Vagina (tissue), 2 donors: ENCODE measurements at regions not wholly inside any gene's neighbourhood (a gene's known extent, or its start where the extent isn't known, plus 50 kb on each side); places are given as distances from the start of the nearest gene placed in this dataset.
A peak's percentile ranks its signal among the peaks of the same experiment; 100 is the strongest.

Experiments used
- DNase-seq, 2 donors: peaks; one replicate each; pipeline ENCODE4 v3.0.0-alpha.2; 2017; ENCODE audit errors: extremely low spot score in 2 of 2
- H3K27ac ChIP-seq: fragments of 200-600 bp; sonication (generic); one replicate; pipeline ENCODE4 v1.5.1; 2019
- H3K27me3 ChIP-seq: fragments of 200-600 bp; sonication (generic); one replicate; pipeline ENCODE4 v1.5.1; 2019
- H3K36me3 ChIP-seq, 2 donors: fragments of 200-600 bp; sonication (generic); one replicate each; pipeline ENCODE4 v1.5.1; 2017 to 2019
- H3K4me1 ChIP-seq: fragments of 200-600 bp; sonication (generic); one replicate; pipeline ENCODE4 v1.5.1; 2019
- H3K4me3 ChIP-seq, 2 donors: fragments of 200-600 bp; sonication (generic); 1 replicate in 1 of 2; 2 replicates in 1 of 2; pipeline ENCODE4 v1.5.1; 2016 to 2019
- H3K9me3 ChIP-seq: fragments of 200-600 bp; sonication (generic); one replicate; pipeline ENCODE4 v1.5.1; 2019
- CTCF ChIP-seq, 3 experiments: fragments of 450-650 bp in 2 of 3; fragments of 200-600 bp in 1 of 3; sonication (generic) in 1 of 3; IDR thresholded peaks; one replicate each; pipeline ENCODE4 v1.5.1; 2017 to 2019; ENCODE audit warnings: antibody characterized with exemption in 3 of 3, mild to moderate bottlenecking in 2 of 3, moderate library complexity in 2 of 3
- POLR2A ChIP-seq, 2 donors: fragments of 450-650 bp; IDR thresholded peaks; one replicate each; pipeline ENCODE4 v1.6.1; 2017; ENCODE audit warnings: antibody characterized with exemption in 2 of 2, mild to moderate bottlenecking in 2 of 2, moderate library complexity in 2 of 2
- POLR2AphosphoS5 ChIP-seq, 2 donors: sonication (generic); formaldehyde crosslinking; IDR thresholded peaks; one replicate each; pipeline ENCODE4 v1.9.0; 2017; ENCODE audit warnings: antibody characterized with exemption in 2 of 2, mild to moderate bottlenecking in 2 of 2, low read depth in 1 of 2; ENCODE audit not compliant: insufficient read depth in 1 of 2
- intact Hi-C: fragments of 100-400 bp; cut with DNase I; formaldehyde crosslinking; loops from one replicate; pipeline ENCODE4 v1.15.1; 2023

GRCh38 chr9:27985714-27986113 is 412.4 kb upstream of the C9orf72 start:
- Histone ChIP-seq H3K4me3 (no peak overlapping the region), H3K27ac (no peak overlapping the region), H3K27me3 (no peaks in the 10 kb centered on the region), H3K9me3 (no peaks in the 10 kb centered on the region), H3K4me1 (no peaks in the 10 kb centered on the region), H3K36me3 (no peaks in the 10 kb centered on the region)
- no peak for DNase-seq
- TF ChIP-seq CTCF (IDR thresholded peaks at IDR 0.05) (no peak), POLR2AphosphoS5 (IDR thresholded peaks at IDR 0.05; ENCODE audit: insufficient read depth in 1 of 2, low read depth in 1 of 2) (no peak)
- intact Hi-C loops = no loop called here

DNA sequence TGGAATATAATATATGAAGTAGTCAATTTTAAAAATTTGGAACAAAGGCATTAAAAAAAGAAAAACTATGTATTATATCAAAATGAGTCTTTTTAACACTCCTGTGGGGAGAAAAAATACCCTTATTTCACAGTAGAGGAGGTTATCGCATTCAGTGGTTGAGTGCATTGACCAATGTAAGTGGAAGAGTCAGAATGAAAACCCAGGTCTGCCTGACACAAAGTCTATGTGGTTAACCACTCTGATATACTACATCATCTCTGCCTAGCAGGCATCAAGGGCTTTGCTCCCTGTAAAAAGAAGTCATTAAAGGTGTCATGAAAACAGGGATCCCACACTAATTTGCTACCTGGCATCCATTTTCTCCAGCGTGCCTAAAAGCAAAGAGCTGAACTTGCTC is 417.2 kb upstream of the C9orf72 start:
- H3K36me3 ChIP-seq = no peaks in the 10 kb centered on the region
- TF ChIP-seq CTCF (IDR thresholded peaks at IDR 0.05) (no peak), POLR2A (IDR thresholded peaks at IDR 0.05) (no peak), POLR2AphosphoS5 (IDR thresholded peaks at IDR 0.05; ENCODE audit: insufficient read depth in 1 of 2, low read depth in 1 of 2) (no peak)
- H3K4me1 ChIP-seq = no peaks in the 10 kb centered on the region
- no peak overlapping the region for H3K27ac ChIP-seq
- no peak overlapping the region for H3K4me3 ChIP-seq
- no peaks in the 10 kb centered on the region for H3K27me3 ChIP-seq
- intact Hi-C loops = no loop called here
- no peaks in the 10 kb centered on the region for H3K9me3 ChIP-seq
- no peak for DNase-seq

DNA sequence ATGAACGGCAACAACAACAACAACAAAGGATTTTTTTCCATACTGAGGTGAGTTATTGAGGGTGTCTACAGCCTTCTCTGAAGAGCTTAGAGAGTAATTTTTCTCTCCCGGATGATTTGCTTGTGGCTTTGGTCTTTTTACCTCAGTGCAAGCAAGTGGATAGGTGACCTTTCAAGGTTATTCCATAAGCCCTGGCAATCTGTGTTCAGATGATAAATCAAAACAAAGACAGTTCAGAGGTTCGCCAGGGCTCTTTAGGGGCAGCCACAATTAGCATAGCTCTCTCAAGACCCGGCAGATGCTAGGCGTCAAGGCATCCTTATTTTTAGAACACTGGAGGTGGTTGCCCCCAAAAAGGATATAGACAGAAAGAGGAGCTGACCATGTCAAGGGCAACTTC is 417.9 kb upstream of the C9orf72 start:
- H3K27ac ChIP-seq = no peak overlapping the region
- intact Hi-C loops = no loop called here
- DNase-seq = no peak

DNA sequence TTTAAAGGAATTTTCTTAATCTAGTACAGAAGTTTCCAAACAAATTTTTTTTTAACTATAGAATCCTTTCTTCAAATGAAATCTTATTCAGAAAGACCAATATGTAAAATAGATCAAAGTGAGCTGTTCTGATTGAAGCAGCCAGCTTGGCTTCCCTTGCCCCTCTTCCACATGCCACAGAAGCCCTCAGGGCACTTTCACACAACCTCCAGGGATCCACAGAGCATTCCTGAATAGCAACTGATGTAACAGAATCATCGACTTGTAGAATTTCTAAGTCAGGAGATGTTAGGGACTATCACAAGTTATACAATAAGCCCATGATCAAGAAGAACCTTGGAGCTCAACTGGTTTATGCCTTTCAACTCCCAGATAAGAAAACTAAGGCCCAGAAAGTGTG is 427.8 kb upstream of the C9orf72 start:
- TF ChIP-seq CTCF (IDR thresholded peaks at IDR 0.05) (no peak), POLR2AphosphoS5 (IDR thresholded peaks at IDR 0.05; ENCODE audit: insufficient read depth in 1 of 2, low read depth in 1 of 2) (no peak), POLR2A (IDR thresholded peaks at IDR 0.05) (no peak)
- H3K36me3 ChIP-seq = no peaks in the 10 kb centered on the region
- intact Hi-C loops = no loop called here

More for the DNA sequence above, 417.9 kb upstream of the C9orf72 start:
- H3K4me3 ChIP-seq = no peak overlapping the region
- no peaks in the 10 kb centered on the region for H3K4me1 ChIP-seq
- TF ChIP-seq POLR2AphosphoS5 (IDR thresholded peaks at IDR 0.05; ENCODE audit: insufficient read depth in 1 of 2, low read depth in 1 of 2) (no peak), CTCF (IDR thresholded peaks at IDR 0.05) (no peak), POLR2A (IDR thresholded peaks at IDR 0.05) (no peak)
- H3K9me3 ChIP-seq = no peaks in the 10 kb centered on the region
- H3K27me3 ChIP-seq = no peaks in the 10 kb centered on the region
- H3K36me3 ChIP-seq = no peaks in the 10 kb centered on the region

DNA sequence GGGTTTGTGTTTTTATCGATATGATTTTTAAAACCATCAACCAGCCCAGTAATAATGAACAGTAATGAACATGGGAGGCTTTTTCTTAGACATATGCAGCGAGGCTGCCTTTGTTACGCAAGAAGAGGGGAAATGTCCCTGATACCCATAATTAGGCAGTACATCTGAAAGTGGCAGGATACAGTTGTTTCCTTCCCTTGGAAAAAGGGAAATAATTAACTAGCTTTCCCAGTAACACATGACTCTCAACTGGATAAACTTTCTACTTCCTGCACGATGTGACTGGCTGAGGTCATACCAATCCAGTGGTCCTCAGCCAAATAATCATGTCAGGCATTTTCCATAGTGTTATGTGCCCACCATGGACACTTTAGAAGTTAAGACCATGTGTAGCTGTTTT is 431.6 kb upstream of the C9orf72 start:
- no peak for DNase-seq
- Histone ChIP-seq H3K36me3 (no peaks in the 10 kb centered on the region), H3K27ac (no peak overlapping the region), H3K4me1 (no peaks in the 10 kb centered on the region), H3K27me3 (no peaks in the 10 kb centered on the region), H3K9me3 (no peaks in the 10 kb centered on the region), H3K4me3 (no peak overlapping the region)
- TF ChIP-seq POLR2A (IDR thresholded peaks at IDR 0.05) = no peak
- TF ChIP-seq POLR2AphosphoS5 (IDR thresholded peaks at IDR 0.05; ENCODE audit: insufficient read depth in 1 of 2, low read depth in 1 of 2) = peak in 1 of 2 donors; percentile 49
- intact Hi-C loops = no loop called here

More for the DNA sequence above, 427.8 kb upstream of the C9orf72 start:
- DNase-seq = no peak
- no peak overlapping the region for H3K4me3 ChIP-seq
- no peak overlapping the region for H3K27ac ChIP-seq
- no peaks in the 10 kb centered on the region for H3K9me3 ChIP-seq
- H3K27me3 ChIP-seq = no peaks in the 10 kb centered on the region
- no peaks in the 10 kb centered on the region for H3K4me1 ChIP-seq

GRCh38 chr9:28005779-28006178 is 432.5 kb upstream of the C9orf72 start:
- H3K9me3 ChIP-seq = no peaks in the 10 kb centered on the region
- intact Hi-C loops = no loop called here

More at GRCh38 chr9:28005779-28006178, 432.5 kb upstream of the C9orf72 start:
- H3K27ac ChIP-seq = no peak overlapping the region
- TF ChIP-seq POLR2A (IDR thresholded peaks at IDR 0.05) (no peak), POLR2AphosphoS5 (IDR thresholded peaks at IDR 0.05; ENCODE audit: insufficient read depth in 1 of 2, low read depth in 1 of 2) (no peak), CTCF (IDR thresholded peaks at IDR 0.05) (no peak)
- H3K4me1 ChIP-seq = no peaks in the 10 kb centered on the region
- H3K36me3 ChIP-seq = no peaks in the 10 kb centered on the region
- no peak for DNase-seq
- H3K4me3 ChIP-seq = no peak overlapping the region
- H3K27me3 ChIP-seq = no peaks in the 10 kb centered on the region
